AG09319 (cell line): ENCODE measurements at regions not wholly inside any gene's neighbourhood (a gene's known extent, or its start where the extent isn't known, plus 50 kb on each side); places are given as distances from the start of the nearest gene placed in this dataset.

Source experiments
- DNase-seq: peaks from one replicate; pipeline ENCODE4 v3.0.0-alpha.2; 2010; ENCODE audit warnings: low read depth; ENCODE audit errors: extremely low read depth
- CTCF ChIP-seq: IDR thresholded peaks from 2 replicates; pipeline ENCODE4 v1.5.1; 2011; ENCODE audit warnings: low read depth, mild to moderate bottlenecking, inconsistent platforms, low read length, moderate library complexity

GRCh38 chr14:60590991-60591414 is 58.3 kb downstream of the SIX1 start:
- DNase-seq: no peak
- no peak for TF ChIP-seq CTCF
